Stimulated activated CD8-positive, alpha-beta memory T cell treated with anti-CD3 and anti-CD28 coated beads, Interleukin-4, amount 100 ng/mL, for 24 hours (primary cell): ENCODE measurements at regions not wholly inside any gene's neighbourhood (a gene's known extent, or its start where the extent isn't known, plus 50 kb on each side); places are given as distances from the start of the nearest gene placed in this dataset.
"Not testable (repeated sequence)": the region's sequence is repeated elsewhere in the genome, so short reads cannot be mapped to it uniquely, and the experiment has no call there.

Source experiments
- DNase-seq: peaks from one replicate; pipeline ENCODE4 v3.0.0-alpha.2; 2020; ENCODE audit warnings: low read depth

DNA sequence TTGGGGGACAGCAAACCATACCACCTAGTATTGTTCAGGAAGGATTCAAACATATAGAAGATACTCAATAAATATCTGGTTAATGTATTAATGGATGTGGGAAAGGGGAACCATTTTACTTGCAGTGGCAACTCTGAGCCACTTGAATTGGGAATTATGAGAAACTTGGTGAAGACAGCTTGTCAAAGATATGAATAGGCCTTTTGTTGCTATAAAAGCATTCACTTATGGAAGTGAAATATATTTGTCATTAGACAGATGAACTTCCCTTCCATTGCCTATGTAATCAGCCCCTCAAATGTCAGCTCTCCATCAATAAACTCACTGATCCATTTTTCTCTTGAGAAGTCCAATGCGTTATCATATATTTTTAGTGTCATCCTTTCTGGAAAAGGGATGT, 56.1 kb downstream of the GPR85 start:
- DNase-seq, result no peak

DNA sequence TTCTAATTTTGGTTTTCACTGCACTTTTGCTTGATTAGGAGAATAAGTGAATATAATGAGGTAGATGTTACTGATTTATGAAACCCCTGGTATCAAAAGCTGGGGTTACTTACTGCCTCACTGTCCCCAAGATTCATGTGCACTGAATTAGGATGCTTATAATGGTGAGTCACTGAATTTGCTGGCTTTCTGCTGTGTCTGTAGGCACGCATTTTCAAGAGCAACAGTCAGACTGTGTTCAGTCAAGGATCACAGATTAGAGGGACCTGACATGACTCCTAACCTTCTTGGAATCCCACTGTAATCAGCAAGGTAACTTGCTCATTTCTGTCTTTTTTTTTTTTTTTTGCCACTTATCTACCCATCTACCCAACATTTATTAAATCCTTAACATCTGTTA, 59.7 kb downstream of the GPR85 start:
- DNase-seq, result no peak

DNA sequence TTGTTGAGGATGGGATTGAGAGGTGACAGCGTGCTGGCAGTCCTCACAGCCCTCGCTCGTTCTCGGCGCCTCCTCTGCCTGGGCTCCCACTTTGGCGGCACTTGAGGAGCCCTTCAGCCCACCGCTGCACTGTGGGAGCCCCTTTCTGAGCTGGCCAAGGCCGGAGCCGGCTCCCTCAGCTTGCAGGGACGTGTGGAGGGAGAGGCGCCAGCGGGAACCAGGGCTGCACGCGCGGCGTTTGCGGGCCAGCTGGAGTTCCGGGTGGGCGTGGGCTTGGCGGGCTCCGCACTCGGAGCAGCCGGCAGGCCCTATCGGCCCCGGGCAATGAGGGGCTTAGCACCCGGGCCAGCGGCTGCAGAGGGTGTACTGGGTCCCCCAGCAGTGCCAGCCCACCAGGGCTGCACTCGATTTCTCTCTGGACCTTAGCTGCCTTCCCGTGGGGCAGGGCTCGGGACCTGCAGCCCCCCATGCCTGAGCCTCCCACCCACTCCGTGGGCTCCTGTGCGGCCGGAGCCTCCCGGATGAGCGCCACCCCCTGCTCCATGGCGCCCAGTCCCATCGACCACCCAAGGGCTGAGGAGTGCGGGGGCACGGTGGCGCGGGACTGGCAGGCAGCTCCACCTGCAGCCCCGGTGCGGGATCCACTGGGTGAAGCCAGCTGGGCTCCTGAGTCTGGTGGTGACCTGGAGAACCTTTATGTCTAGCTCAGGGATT, 69.3 kb downstream of the GPR85 start:
- DNase-seq, result not testable (repeated sequence)

DNA sequence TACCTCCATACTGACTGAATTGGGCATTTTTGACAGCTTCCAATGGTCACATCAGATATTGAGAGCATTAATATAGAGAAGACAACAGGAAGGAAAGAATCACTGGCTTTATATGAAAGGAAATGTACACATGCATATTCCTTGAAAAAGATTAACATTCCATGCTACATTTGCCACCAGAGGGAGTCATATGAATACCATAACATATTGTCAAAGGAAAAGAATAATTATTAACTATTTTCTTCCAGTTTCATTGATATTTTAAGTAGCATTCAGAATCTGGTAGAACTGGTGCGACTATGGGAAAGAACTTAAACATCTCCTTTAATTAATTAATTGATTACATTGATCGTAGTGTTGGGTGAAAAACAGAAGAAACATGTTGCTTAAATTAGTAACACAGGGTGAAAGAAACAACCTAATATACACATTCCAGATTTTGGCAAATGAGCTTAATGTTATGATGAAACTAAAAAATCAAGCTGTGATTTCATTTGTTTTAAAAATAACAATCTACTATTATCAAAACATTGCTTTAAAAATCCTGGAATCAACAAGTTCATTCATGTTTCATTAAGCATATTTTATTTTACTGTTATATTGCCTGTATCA, 71.5 kb downstream of the GPR85 start:
- no peak for DNase-seq

DNA sequence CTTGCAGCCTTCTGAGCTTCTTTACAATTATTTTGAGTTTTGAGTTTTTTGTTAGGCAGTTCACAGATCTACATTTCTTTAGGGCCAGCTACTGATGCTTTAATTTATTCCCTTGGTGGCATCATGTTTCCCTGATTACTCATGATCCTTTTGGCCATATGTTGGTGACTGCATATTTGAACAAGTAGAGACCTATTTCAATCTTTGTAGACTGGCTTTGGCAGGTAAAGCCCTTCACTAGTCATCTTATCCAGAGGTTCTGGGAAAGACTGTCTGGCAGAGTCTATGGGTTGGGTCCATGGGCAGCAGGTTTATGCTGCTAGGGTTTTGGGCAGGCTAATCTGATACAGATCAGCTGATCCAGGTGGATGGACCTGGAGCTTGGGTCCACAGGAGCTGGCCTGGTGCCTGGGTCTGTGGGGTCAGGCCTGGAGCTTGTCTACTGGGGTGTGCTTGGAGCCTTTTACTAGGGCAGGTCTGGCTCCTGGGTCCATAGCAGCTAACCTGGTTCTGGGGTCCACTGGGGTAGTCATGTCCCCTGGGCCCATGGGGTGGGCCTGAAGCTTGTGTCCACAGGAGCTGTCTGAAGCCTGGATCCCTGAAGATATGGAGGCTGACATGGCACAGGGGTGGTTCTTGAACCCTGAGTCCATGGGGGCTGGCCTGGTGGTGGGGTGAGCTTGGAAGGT, 72.7 kb downstream of the GPR85 start:
- DNase-seq, result no peak

DNA sequence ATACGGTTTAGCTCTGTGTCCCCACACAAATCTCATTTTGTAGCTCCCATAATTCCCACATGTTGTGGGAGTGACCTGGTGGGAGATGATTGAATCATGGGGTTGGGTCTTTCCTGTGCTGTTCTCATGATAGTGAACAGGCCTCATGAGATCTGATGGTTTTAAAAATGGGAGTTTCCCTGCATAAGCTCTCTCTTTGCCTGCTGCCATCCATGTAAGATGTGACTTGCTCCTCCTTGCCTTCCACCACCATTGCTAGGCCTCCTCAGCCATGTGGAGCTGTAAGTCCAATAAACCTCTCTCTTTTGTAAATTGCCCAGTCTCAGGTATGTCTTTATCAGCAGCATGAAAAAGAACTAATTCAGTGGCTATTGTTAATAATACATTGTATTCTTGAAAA, 73.8 kb downstream of the GPR85 start:
- DNase-seq, result not testable (repeated sequence)

DNA sequence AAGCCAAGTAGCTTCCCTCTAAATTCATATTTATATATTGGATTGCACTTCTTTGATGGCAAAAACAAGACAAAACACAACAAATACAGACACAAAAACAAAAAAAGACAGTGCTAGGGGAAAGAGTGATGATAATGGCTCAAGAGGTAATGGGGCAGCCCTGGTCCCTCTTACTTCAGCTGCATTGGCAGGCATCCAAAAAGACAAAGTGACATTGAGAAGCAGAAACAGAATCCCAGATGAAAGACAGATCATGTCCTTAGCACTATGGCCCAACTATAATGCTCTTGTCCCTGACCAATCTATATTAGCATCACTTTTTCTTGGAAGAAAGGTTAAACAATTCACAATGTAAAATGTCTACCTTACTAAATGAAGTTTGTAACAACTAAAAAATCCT, 76.2 kb downstream of the GPR85 start:
- DNase-seq, result no peak

DNA sequence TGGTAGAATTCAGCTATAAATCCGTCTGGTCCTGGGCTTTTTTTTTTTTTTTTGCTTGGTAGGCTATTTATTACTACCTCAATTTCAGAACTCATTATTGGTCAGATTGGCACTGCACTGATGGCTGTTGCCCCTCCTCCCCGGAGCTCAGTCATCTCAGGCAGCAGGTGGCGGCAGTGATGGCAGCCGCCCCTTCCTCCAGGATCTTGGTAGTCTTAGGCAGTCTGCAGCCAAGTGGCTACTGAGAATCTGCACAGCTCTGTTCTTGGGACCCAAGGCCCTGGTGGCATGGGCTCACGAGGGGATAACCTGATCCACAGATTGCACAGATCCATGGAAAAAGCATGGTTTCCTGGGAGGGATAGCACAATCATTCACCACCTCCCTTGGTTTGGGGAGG, 77.9 kb downstream of the GPR85 start:
- no peak for DNase-seq

DNA sequence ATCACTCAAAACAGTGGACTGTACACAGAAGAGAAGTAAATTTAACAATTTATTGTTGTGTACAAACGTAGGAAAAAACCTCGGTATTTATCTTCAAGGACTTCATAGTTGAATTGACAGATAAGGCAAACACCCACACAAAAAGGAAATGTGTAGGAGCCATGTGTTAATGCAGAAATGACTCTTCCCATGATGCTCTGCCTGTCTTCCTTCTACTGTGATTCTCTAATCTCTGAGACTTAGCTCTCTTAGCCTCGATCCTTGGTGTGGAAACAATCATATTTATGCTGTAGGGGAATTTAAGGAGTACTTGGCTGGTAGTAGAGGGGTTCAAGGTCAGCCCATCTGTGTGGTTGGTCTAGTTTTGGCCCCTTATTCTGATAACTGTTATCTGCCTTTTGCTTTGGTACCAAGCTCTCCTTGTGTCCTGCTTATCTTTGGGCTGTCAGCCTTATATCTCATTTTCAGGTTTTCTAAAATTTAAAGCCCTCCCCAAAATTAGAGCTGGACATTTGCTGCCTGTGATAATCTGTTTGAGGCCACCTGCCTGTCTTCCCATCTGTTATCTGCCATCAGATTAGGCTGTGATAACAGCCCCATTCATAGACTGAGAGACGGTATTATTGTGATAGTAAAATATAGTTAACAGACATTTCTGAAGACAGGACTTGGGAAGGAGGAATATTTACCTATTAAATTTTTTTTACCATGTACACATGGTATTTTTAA, 81.7 kb downstream of the GPR85 start:
- no peak for DNase-seq

DNA sequence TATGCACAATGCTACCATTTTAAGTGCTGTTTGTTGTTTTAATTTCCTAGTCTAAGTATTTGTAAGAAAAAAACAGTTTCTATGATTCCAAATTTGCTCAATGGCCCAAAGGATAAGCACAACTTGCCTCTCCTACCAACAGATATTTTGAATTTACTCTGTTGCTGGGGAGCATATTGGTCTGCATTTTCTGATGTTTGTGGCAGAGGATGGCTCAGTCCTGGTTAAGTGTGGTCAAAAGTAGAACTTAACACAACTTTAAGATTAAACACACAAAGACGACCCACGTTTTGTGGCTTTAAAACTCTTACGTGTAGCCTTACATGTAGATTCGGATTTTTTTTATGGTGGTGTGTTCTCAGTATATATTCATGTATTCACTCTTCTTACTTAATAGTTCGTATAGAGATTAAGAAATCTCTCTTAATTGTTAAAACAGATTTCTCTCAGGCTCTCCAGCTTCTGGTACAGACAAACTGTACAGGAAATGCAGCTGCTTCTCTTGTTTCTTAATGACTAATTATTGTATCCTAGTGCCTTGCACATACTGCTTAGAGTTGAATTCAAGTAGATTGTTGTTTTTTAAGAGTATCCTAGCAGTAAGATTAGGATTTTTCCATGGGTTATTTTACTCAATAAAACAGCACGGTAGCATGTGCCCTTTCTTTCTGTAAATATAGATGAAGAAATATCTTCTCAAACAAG, 86.2 kb downstream of the GPR85 start:
- no peak for DNase-seq

DNA sequence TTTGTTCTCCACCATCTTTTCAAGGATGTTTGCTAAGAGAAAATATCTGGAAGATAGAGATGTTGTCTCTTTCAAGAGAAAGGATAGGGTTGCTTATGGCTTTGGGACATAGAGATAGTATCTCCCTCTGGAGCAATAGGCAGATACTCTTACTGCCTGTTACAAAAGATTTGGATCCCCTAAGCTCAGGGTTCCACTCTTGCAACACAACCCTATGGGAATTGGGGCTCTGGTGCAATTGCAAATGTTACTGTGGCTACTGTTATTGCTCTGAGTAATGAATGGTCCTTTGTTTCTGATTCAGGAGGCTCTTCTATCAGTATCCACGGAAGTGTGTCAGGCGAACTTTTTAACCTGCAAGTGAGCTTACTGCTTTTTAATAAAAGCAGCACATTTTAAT, 88.8 kb downstream of the GPR85 start:
- no peak for DNase-seq

DNA sequence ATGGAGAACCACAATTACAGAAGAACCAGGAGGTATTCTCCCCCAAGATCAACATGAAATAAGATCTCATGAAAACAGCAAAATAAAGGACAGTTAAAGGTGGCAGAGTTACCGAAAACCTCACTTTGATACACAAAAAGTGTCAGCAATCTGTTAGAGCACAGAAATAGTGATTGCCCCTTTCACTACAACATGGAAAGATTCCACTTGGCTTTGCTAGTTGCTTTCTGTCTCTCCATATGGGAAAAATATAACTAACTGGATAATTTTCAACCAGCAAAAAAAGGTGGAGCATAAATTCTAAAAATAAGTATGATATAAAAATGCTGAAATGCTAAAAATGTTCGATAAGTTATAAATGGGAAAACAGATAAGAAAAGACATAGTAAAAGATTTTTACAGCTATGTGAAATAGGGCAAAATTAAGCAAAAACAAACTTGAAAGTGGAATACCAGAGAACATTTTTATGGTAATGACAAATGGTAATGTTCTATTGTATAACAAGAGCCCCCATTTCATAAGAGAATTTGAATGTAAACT, 90.2 kb downstream of the GPR85 start:
- no peak for DNase-seq

DNA sequence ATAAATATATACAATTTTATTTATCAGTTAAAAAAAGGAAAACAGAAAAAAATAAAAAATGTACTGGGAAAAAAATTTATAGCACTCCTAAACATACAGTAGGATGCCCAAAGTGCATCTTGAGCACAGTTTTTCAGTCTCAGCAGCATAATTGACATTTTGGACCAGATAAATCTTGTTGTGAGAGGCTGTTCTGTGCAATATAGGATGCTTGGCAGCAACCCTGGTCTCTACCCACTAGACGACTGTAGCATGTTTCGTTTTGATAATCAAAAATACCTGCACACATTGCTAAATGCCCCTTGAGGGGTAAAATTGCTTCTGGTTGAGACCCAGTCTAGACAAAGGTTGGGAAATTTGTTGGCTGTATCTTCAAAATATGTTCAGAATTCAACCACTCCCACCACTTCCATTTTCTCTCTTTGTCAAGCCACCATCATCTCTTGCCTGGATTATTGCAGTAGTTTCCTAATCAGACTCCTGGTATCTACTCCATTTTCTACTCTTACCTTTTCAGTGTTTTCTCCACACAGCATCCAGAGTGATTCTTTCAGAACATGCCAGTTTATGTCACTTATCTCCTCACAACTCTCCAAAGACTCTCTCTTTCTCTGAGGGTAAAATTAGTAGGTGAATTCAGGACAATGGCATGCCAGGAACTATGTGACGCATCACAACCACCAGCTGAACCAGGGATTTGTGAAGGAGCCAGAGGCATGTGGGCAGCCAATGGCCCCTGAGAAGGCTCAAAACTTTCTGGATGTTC, 91.4 kb downstream of the GPR85 start:
- no peak for DNase-seq

DNA sequence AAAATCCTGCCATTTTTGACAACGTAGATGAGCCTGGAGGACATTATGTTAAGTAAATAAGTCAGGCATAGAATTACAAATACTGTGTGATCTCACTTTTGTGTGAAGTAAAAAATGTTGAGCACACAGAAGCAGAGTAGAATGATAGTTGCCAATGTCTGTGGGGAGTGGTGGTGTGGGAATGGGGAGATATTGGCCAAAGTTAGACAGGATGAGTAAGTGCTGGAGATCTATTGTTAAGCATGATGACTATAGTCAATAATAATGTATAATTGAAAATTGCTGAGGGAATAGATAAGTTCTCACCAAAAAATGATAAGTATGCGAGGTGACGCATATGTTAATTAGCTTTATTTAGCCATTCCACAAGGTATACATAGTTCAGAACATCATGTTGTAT, 92.0 kb downstream of the GPR85 start:
- no peak for DNase-seq

DNA sequence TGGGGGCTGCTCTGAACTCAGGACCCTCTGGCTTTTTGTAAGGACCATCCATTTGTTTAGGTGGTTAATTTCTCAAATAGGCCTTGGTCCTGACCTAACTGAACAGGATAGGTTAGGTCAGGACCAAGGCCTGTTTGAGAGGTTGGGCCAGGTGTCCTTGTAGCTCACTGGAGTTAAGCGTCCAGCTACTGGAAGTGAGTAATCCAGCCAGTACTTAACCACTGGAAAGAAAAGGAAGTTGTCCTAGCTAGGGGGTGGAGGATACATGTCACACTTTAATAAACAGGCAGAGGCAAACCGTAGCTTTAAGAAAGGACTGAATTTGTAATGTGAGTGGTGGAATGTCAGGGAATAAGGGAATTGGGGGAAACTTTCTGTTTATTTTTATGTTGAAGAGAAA, 96.0 kb downstream of the GPR85 start:
- DNase-seq, result no peak

DNA sequence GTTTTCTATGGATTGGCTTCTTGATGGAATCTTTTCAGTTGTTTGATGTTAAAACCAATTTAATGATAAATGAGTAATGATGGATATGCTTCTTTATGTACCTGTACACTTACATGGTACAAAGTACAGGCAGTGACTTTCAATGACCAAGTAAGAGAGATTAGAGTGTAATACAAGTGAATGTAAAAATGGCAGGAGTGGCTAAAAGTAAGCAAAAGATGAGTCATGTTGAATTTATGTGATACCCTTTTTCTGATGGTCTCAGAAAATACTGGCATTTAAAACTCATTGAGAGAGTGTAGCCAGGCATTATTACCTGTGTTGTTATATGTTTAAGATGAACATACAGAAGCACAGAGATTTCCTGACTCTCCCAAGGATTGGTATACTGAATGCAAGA, 97.1 kb downstream of the GPR85 start:
- DNase-seq, result no peak

DNA sequence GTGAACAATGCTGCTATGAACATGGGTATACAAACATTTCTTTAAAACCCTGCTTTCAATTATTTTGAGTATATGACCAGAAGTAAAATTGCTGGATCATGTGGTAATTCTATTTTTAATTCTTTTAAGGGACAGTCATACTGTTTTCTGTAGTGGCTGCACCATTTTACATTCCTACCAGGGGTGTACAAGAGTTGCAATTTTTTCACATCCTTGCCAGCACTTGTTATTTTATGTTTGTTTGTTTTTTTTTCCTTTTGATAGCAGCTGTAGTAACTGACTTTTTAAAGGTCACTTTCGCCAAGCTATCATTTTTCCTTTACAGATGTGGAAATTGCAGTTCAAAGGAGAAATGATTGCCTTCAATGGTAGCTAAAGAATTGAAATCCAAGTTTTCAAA, 99.5 kb downstream of the GPR85 start:
- no peak for DNase-seq

DNA sequence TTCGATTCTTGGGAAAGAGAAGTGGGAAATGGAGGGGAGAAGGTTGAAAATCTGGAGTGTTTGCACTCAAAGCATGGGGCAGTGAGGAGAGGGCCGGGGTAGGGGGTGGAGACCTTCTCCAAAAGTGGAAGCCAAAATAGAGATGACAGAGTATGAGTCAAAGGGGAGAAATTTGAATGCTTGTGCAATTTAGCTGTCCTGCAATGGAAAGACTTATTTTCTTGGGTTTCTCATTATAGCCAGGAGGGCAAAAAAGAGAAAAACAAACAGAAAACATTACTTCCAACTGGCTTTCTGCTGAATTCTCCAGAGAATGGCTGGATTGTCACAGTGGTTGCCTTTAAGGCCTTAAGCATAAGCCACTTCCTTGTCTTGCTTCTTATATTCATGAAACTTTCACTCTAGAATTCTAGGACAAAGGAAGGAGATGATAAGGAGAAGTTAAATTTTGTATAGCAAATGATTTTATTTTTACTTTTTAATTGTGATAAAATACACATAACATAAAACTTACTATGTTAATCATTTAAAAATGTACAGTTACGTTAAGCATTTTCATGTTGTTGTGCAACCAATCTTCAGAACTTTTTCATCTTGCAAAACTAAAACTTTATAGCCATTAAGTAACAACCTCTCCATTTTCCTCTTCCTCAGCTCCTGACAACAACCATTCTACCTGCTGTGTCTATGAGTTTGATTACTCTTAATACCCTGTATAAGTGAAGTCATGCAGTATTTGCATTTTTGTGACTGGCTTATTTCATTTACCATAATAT, 100.2 kb downstream of the GPR85 start:
- no peak for DNase-seq

DNA sequence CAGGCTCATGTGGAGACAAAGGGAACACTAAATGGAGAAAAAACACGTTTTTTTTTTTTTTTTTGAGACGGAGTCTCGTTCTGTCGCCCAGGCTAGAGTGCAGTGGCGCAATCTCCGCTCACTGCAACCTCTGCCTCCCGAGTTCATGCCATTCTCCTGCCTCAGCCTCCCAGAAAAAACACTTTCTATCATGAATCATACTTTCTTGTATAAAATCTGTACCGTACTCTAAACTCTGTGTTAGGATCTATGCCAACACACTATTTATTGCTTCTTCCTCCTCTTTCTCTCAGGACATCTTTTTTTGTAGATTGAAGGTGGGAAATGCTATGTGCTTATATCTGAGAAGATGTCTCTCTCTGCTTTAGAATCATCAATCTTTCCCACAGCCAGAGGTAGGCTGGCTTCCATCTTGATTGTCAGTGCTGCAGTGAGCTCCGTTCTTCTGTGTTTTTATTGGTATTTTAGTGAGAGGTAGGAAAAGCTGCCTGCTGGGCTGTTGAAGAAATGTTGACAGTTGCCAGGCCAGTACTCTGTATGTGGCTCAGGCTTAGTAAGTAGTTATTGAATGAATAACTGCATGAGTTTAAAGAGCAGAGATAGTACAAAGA, 101.1 kb downstream of the GPR85 start:
- no peak for DNase-seq
